ENCODE measurements at regions not wholly inside any gene's neighbourhood (a gene's known extent, or its start where the extent isn't known, plus 50 kb on each side); places are given as distances from the start of the nearest gene placed in this dataset.

DNA sequence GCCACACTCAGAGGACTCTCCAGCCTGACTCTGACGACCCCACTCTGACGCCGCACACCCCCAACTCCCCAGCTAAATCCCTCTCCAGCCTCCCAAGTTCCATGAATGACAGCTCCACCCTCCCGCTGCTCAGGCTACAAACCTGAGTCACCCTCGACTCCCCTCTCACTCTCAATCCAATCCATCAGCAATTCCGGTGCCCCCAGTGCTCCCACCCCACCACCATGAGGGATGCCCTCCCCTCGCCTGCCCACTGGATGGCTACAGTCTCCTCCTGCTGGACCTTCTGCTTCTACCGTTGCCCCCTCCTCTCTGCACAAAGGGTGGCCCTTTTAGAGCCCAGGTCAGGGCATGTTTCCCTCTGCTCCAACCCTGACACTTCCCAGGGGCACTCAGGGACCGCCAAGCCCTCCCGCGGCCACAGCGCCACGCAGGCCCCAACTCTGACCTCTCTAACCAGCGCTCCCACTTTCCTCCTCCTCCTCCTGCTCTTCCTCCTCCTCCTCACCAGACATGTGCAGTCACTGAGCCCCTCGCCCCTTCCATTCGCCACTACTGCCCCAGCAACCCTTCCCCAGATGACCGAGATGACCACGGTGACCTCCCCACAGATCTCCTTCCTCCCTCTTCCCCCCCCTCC lies 69.5 kb upstream of the NUP50 start:
- no peak overlapping the region for H3K4me3 ChIP-seq
- H3K27ac ChIP-seq = no peak overlapping the region

DNA sequence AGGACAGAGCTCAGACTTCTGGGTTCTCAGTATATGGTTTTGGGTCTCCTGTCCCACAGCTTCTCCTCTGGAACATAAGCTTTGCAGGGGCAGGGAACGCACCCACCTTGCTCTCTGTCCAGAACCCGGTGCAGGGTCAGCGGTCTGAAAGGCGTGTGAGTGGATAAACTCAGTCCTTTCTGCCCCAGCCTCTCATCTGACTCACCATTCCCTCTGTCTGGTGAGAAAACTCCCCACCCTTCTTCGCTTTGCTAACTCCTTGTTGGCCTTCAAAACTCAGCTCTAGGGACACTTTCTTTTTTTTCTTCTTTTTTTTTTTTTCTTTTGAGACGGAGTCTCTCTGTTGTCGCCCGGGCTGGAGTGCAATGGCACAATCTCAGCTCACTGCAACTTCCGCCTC lies 68.9 kb upstream of the NUP50 start:
- H3K27ac ChIP-seq = no peak overlapping the region
- no peak overlapping the region for H3K4me3 ChIP-seq

DNA sequence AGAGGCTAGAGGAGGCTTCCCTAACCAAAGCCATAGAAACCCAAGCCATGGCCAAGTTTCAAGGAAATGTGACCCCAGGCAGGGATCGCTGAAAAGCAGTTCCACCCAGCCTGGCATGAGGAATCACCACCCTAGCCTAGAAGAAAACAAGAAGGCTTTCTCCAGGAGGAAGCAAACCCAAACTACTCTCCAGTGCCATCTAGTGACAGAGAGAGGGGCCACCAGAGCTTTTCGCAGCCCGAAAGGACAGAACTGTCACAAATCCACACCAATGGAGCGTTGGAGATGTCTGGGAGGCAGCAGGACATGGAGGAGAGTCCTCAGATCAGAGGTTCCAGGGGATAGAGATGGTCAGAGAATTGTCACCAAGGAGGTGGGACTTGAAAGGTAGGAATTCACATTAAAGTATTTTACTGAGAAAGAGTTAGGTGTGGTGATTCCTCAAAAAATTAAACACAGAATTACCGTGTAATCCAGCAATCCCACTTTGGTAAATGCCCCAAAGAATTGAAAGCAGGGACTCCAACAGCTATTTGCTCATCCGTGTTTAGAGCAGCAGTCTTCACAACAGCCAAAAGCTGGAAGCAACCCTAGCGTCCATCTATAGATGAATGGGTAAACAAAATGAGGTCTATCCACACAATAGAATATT lies 67.3 kb upstream of the NUP50 start:
- Histone ChIP-seq H3K27ac (no peak overlapping the region), H3K4me3 (no peak overlapping the region)

DNA sequence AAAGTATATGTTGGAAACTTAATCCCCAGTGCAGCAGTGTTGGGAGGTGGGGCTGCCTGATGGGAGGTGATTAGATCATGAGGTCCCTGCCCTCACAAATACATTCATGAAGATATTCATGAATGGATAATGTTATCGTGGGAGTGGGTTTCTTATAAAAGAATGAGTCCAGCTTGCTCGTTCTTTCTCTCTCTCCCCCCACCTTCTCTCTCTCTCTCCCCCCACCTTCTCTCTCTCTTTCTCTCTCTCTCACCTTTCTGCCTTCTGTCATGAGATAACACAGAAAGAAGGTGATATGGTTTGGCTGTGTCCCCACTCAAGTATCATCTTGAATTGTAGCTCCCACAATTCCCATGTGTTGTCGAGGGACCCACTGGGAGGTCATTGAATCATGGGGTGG lies 66.7 kb upstream of the NUP50 start:
- no peak overlapping the region for H3K27ac ChIP-seq
- H3K4me3 ChIP-seq = no peak overlapping the region

- no peak overlapping the region for H3K4me3 ChIP-seq
Measured at GRCh38 chr22:45098056-45098455, 65.7 kb upstream of the NUP50 start.

GRCh38 chr22:45099961-45100360 lies 63.8 kb upstream of the NUP50 start:
- Histone ChIP-seq H3K27ac (no peak overlapping the region), H3K4me3 (no peak overlapping the region)

More at GRCh38 chr22:45098056-45098455, 65.7 kb upstream of the NUP50 start:
- no peak overlapping the region for H3K27ac ChIP-seq

- Histone ChIP-seq H3K27ac (no peak overlapping the region), H3K4me3 (no peak overlapping the region)
Measured at GRCh38 chr22:45101515-45102227, 62.1 kb upstream of the NUP50 start.

DNA sequence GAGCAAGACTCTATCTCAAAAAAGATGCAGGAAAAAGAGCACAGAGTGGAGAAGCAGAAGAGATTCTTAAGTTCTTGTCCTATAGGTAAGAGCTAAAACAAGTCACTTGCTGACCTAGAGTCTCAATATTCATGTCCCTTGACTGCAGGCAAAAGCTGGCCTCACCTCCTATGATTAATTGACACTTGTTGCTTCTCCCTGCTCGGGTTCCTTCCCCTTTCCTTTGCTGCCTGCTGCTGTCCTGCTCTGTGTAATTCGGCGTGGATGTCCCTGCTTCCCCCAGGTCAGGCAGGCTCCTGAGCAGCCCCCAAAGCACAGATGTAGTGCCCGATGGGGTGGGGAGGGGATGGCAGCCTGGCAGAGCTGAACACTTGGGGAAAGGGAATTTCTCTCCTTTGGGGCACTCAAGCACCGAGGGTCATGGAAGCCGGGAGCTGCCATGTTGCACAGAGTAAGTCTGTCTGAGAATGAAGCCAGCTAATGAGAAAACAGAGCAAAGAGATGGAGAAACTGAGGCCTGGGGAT lies 60.8 kb upstream of the NUP50 start:
- Histone ChIP-seq H3K27ac (no peak overlapping the region), H3K4me3 (no peak overlapping the region)

- Histone ChIP-seq H3K4me3 (no peak overlapping the region), H3K27ac (no peak overlapping the region)
Measured at GRCh38 chr22:45103756-45104155, 60.0 kb upstream of the NUP50 start.

- peak overlapping the region in 2 of 21 experiments; percentile 36 to 61 for H3K27ac ChIP-seq
Measured at GRCh38 chr22:45104313-45104712, 59.4 kb upstream of the NUP50 start.

DNA sequence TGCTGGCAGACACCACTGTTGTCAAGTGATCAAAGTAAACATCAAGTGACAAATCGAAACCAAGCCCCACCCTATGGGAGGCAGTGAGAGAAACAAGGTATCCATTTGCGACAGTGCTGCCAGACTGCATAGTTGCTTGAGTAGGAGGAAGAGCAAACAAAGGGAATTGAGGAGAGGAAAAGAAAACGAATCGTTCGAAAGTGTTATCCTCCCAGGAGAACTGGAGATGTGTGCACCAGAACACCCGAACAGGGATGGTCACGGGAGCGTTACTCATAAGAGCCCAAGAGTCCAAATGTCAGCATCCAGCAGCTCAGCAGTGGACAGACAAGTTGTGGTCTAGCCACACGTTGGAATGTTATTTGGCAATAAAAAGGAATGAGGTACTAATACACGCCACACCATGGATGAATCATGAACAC lies 58.4 kb upstream of the NUP50 start:
- peak overlapping the region in 8 of 21 experiments; percentile 1 to 61 (median 34) for H3K27ac ChIP-seq
- H3K4me3 ChIP-seq = no peak overlapping the region

More at GRCh38 chr22:45104313-45104712, 59.4 kb upstream of the NUP50 start:
- H3K4me3 ChIP-seq = no peak overlapping the region

DNA sequence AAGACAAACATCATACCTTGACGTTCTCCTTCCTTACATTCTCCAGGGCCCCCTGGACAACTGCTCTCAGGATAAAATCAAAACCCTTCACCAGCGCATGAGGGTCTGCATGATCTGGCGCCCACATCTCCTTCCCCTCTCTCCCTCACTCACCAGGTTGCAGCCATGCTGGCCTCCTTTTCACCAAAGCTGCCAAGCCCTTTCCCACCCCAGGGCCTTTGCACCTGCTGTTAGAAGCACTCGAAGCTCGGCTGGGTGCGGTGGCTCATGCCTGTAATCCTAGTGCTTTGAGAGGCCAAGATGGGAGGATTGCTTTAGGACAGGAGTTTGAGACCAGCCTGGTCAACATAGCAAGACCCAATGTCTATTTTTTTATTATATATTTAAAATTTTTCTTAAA lies 56.1 kb upstream of the NUP50 start:
- Histone ChIP-seq H3K4me3 (no peak overlapping the region), H3K27ac (no peak overlapping the region)

- no peak overlapping the region for H3K27ac ChIP-seq
- H3K4me3 ChIP-seq = no peak overlapping the region
Measured at GRCh38 chr22:45112136-45112879, 51.4 kb upstream of the NUP50 start.
